Coronary artery (tissue), 2 donors: ENCODE measurements at regions not wholly inside any gene's neighbourhood (a gene's known extent, or its start where the extent isn't known, plus 50 kb on each side); places are given as distances from the start of the nearest gene placed in this dataset.

Experiments
- DNase-seq: peaks from one replicate; pipeline ENCODE4 v3.0.0-alpha.2; 2017; ENCODE audit warnings: low spot score
- H3K27ac ChIP-seq, 2 donors: fragments of 200-600 bp; sonication (generic); one replicate each; pipeline ENCODE4 v1.5.1; 2016 to 2019
- H3K4me3 ChIP-seq: fragments of 200-600 bp; sonication (generic); 2 replicates; pipeline ENCODE4 v1.5.1; 2016; ENCODE audit warnings: mild to moderate bottlenecking, moderate library complexity
- CTCF ChIP-seq: fragments of 200-600 bp; sonication (generic); IDR thresholded peaks from one replicate; pipeline ENCODE4 v1.5.1; 2019; ENCODE audit warnings: antibody characterized with exemption

GRCh38 chr1:34303218-34303617 is 126.5 kb downstream of the C1orf94 start:
- DNase-seq = no peak
- no peak overlapping the region for H3K4me3 ChIP-seq
- TF ChIP-seq CTCF = no peak
- H3K27ac ChIP-seq = no peak overlapping the region

GRCh38 chr1:34306568-34306967 is 129.9 kb downstream of the C1orf94 start:
- no peak overlapping the region for H3K27ac ChIP-seq
- DNase-seq = no peak
- H3K4me3 ChIP-seq = no peak overlapping the region
- TF ChIP-seq CTCF = no peak

GRCh38 chr1:34312359-34312758 is 135.7 kb downstream of the C1orf94 start:
- no peak overlapping the region for H3K4me3 ChIP-seq
- no peak for DNase-seq
- H3K27ac ChIP-seq = no peak overlapping the region
- TF ChIP-seq CTCF = no peak

- no peak overlapping the region for H3K4me3 ChIP-seq
- no peak overlapping the region for H3K27ac ChIP-seq
- TF ChIP-seq CTCF = no peak
- no peak for DNase-seq
Measured at GRCh38 chr1:34315974-34316373, 139.3 kb downstream of the C1orf94 start.

GRCh38 chr1:34316773-34317172 is 140.1 kb downstream of the C1orf94 start:
- no peak overlapping the region for H3K27ac ChIP-seq
- TF ChIP-seq CTCF = no peak

GRCh38 chr1:34319218-34319617 is 142.5 kb downstream of the C1orf94 start:
- DNase-seq = no peak
- TF ChIP-seq CTCF = no peak
- H3K4me3 ChIP-seq = no peak overlapping the region
- H3K27ac ChIP-seq = no peak overlapping the region

More at GRCh38 chr1:34316773-34317172, 140.1 kb downstream of the C1orf94 start:
- DNase-seq = no peak
- no peak overlapping the region for H3K4me3 ChIP-seq

- no peak overlapping the region for H3K27ac ChIP-seq
- H3K4me3 ChIP-seq = no peak overlapping the region
- no peak for TF ChIP-seq CTCF
- no peak for DNase-seq
Measured at GRCh38 chr1:34320053-34320669, 143.5 kb downstream of the C1orf94 start.
